Smooth muscle cell (in vitro differentiated cells): ENCODE measurements at regions not wholly inside any gene's neighbourhood (a gene's known extent, or its start where the extent isn't known, plus 50 kb on each side); places are given as distances from the start of the nearest gene placed in this dataset.
"Not testable (repeated sequence)": the region's sequence is repeated elsewhere in the genome, so short reads cannot be mapped to it uniquely, and the experiment has no call there.

Source experiments
- DNase-seq: peaks from one replicate; lab custom pipeline; 2025; ENCODE audit not compliant: unreplicated experiment; lab: John Stamatoyannopoulos, UW
- H2AFZ ChIP-seq: fragments of 200-600 bp; sonication (generic); 2 replicates; pipeline ENCODE4 v1.6.0; 2016; ENCODE audit warnings: antibody characterized with exemption, low read depth, mild to moderate bottlenecking
- H3F3A ChIP-seq: fragments of 200-600 bp; sonication (generic); 2 replicates; pipeline ENCODE4 v1.6.0; 2017; ENCODE audit warnings: antibody characterized with exemption, low read depth
- H3K27ac ChIP-seq: fragments of 200-600 bp; sonication (generic); 2 replicates; pipeline ENCODE4 v1.5.1; 2016; ENCODE audit warnings: low read depth, mild to moderate bottlenecking
- H3K27me3 ChIP-seq: fragments of 200-600 bp; sonication (generic); 2 replicates; pipeline ENCODE4 v1.6.1; 2016; ENCODE audit warnings: low read depth, mild to moderate bottlenecking
- H3K36me3 ChIP-seq: fragments of 200-600 bp; sonication (generic); 2 replicates; pipeline ENCODE4 v1.5.1; 2016; ENCODE audit warnings: low read depth
- H3K4me1 ChIP-seq: fragments of 200-600 bp; sonication (generic); 2 replicates; pipeline ENCODE4 v1.5.1; 2016; ENCODE audit warnings: low read depth
- H3K4me2 ChIP-seq: fragments of 200-600 bp; sonication (generic); 2 replicates; pipeline ENCODE4 v1.6.0; 2016; ENCODE audit warnings: mild to moderate bottlenecking
- H3K4me3 ChIP-seq: fragments of 200-600 bp; sonication (generic); 2 replicates; pipeline ENCODE4 v1.5.1; 2016; ENCODE audit warnings: mild to moderate bottlenecking
- H3K79me2 ChIP-seq: fragments of 200-600 bp; sonication (generic); 2 replicates; pipeline ENCODE4 v1.6.0; 2016; ENCODE audit warnings: low read depth, mild to moderate bottlenecking
- H3K9ac ChIP-seq: fragments of 200-600 bp; sonication (generic); 2 replicates; pipeline ENCODE4 v1.6.0; 2016; ENCODE audit warnings: low read depth
- H3K9me3 ChIP-seq: fragments of 200-600 bp; sonication (generic); replicated peaks from 2 replicates; pipeline ENCODE4 v1.5.1; 2016; ENCODE audit warnings: low read depth
- H4K20me1 ChIP-seq: fragments of 200-600 bp; sonication (generic); 2 replicates; pipeline ENCODE4 v1.6.0; 2016; ENCODE audit warnings: low read depth
- WGBS: methylation state at CpG from one replicate; pipeline ENCODE4 v1.1.7; 2016; ENCODE audit warnings: low lambda C conversion rate; 5-methylcytosine and 5-hydroxymethylcytosine counted together

- not testable (repeated sequence) for H3K9ac ChIP-seq, H2AFZ ChIP-seq, H3F3A ChIP-seq, H3K4me1 ChIP-seq, H3K79me2 ChIP-seq, H4K20me1 ChIP-seq, DNase-seq, H3K4me2 ChIP-seq, H3K27me3 ChIP-seq, H3K27ac ChIP-seq, H3K4me3 ChIP-seq, H3K36me3 ChIP-seq
- peaks cover 24% of the 10 kb centered on the region for H3K9me3 ChIP-seq
- WGBS = 77% methylated on average over 10 of the region's 10 CpGs
Measured at GRCh38 chr21:10377758-10378157, 143.6 kb upstream of the TPTE start.

GRCh38 chr21:10379816-10380215 lies 141.6 kb upstream of the TPTE start:
- not testable (repeated sequence) for H3K4me3 ChIP-seq, H3K4me1 ChIP-seq, H2AFZ ChIP-seq, H3K9ac ChIP-seq, H3K79me2 ChIP-seq, H4K20me1 ChIP-seq, H3F3A ChIP-seq, H3K27me3 ChIP-seq, H3K27ac ChIP-seq, DNase-seq, H3K4me2 ChIP-seq, H3K36me3 ChIP-seq
- H3K9me3 ChIP-seq = peaks cover 22% of the 10 kb centered on the region
- 86% methylated on average over 9 of the region's 9 CpGs for WGBS

DNA sequence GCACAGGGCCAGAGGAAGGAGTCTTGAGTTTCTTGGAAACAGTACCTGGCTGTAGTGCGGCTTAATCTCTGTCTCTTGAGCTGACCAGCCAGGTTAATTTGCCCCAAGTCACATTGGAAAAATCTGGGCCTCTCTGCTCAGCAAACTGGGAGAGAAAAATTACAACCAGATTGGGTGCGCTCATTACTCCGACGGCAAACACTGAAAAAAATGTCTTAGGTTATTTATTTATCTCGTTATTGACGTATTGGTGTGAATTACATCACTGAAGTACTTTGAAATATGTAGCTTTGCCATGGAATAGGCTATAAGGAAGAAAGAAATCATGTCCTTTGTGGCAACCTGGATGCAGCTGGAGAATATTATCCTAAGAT lies 139.7 kb upstream of the TPTE start:
- not testable (repeated sequence) for DNase-seq

GRCh38 chr21:10382135-10382534 lies 139.2 kb upstream of the TPTE start:
- DNase-seq, H3K9ac ChIP-seq, H3K79me2 ChIP-seq, H3F3A ChIP-seq, H3K36me3 ChIP-seq, H3K4me1 ChIP-seq, H3K4me3 ChIP-seq, H3K4me2 ChIP-seq, H2AFZ ChIP-seq, H3K27me3 ChIP-seq, H4K20me1 ChIP-seq, H3K27ac ChIP-seq: not testable (repeated sequence)
- H3K9me3 ChIP-seq = peaks cover 24% of the 10 kb centered on the region
- whole genome bisulfite sequencing = 66% methylated on average over 8 of the region's 8 CpGs

More for the DNA sequence above, 139.7 kb upstream of the TPTE start:
- H3K4me1 ChIP-seq, H3K27ac ChIP-seq, H3K9ac ChIP-seq, H3K79me2 ChIP-seq, H3K27me3 ChIP-seq, H4K20me1 ChIP-seq, H3K4me3 ChIP-seq, H3K4me2 ChIP-seq, H3F3A ChIP-seq, H2AFZ ChIP-seq, H3K36me3 ChIP-seq: not testable (repeated sequence)
- WGBS = 78% methylated on average over 6 of the region's 6 CpGs
- peaks cover 19% of the 10 kb centered on the region for H3K9me3 ChIP-seq

DNA sequence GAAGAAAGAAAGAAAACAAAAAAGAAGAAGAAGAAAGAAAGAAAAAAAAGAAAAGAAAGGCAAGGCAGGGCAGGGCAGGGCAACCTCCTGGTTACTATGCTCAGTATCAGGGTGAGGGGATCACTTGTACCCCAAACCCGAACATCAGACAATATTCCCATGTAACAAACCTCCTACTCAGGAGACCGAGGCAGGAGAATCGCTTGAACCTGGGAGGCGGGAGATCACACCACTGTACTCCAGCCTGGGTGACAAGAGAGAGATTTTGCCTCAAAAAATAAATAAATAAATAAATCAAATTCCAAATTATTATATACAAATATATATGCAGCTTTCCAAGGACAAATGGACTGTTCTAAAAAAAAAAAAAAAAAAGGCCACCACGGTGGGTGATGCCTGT lies 138.8 kb upstream of the TPTE start:
- H3F3A ChIP-seq, H3K27me3 ChIP-seq, H3K4me1 ChIP-seq, H3K79me2 ChIP-seq, DNase-seq, H3K27ac ChIP-seq, H3K9ac ChIP-seq, H3K36me3 ChIP-seq, H3K4me3 ChIP-seq, H2AFZ ChIP-seq, H3K4me2 ChIP-seq, H4K20me1 ChIP-seq: not testable (repeated sequence)
- WGBS = 64% methylated on average over 5 of the region's 5 CpGs
- peaks cover 26% of the 10 kb centered on the region for H3K9me3 ChIP-seq

- not testable (repeated sequence) for H4K20me1 ChIP-seq, H3K36me3 ChIP-seq, H3K79me2 ChIP-seq, H3F3A ChIP-seq, H2AFZ ChIP-seq, H3K4me2 ChIP-seq, DNase-seq, H3K4me1 ChIP-seq, H3K9ac ChIP-seq, H3K27ac ChIP-seq, H3K4me3 ChIP-seq, H3K27me3 ChIP-seq
- peaks cover 22% of the 10 kb centered on the region for H3K9me3 ChIP-seq
- WGBS = 80% methylated on average over 10 of the region's 10 CpGs
Measured at GRCh38 chr21:10383571-10383970, 137.8 kb upstream of the TPTE start.

DNA sequence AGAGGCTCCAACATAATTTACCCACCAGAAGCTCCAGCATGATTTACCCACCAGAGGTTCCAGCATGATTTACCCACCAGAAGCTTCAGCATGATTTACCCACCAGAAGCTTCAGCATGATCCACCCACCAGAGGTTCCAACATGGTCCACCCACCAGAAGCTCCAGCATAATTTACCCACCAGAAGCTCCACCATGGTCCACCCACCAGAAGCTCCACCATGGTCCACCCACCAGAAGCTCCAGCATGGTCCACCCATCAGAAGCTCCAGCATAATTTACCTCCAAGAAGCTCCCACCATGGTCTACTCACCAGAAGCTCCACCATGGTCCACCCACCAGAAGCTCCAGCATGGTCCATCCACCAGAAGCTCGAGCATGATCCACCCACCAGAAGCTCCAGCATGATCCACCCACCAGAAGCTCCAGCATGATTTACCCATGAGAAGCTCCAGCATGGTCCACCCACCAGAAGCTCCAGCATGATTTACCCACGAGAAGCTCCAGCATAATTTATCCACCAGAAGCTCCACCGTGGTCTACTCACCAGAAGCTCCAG lies 137.0 kb upstream of the TPTE start:
- H2AFZ ChIP-seq, H3K4me2 ChIP-seq, H3K4me1 ChIP-seq, DNase-seq, H3K36me3 ChIP-seq, H4K20me1 ChIP-seq, H3F3A ChIP-seq, H3K27ac ChIP-seq, H3K79me2 ChIP-seq, H3K27me3 ChIP-seq, H3K9ac ChIP-seq, H3K4me3 ChIP-seq: not testable (repeated sequence)
- peaks cover 22% of the 10 kb centered on the region for H3K9me3 ChIP-seq
- 59% methylated on average over 3 of the region's 3 CpGs for WGBS

DNA sequence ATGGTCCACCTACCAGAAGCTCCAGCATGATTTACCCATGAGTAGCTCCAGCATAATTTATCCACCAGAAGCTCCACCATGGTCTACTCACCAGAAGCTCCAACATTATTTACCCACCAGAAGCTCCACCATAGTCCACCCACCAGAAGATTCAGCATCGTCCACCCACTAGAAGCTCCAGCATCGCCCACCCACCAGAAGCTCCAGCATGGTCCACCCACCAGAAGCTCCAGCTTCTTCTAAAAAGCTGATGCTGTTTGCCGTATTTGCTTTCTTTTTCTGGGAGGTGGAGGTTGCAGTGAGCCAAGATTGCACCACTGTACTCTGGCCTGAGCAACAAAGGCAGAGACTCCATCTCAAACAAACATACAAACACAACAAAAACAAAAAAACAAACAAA lies 136.2 kb upstream of the TPTE start:
- H4K20me1 ChIP-seq, H3K27me3 ChIP-seq, H3K4me3 ChIP-seq, H3K4me1 ChIP-seq, H3K79me2 ChIP-seq, H2AFZ ChIP-seq, DNase-seq, H3K9ac ChIP-seq, H3F3A ChIP-seq, H3K4me2 ChIP-seq, H3K36me3 ChIP-seq, H3K27ac ChIP-seq: not testable (repeated sequence)
- 73% methylated on average over 3 of the region's 3 CpGs for WGBS
- peaks cover 23% of the 10 kb centered on the region for H3K9me3 ChIP-seq

GRCh38 chr21:10385898-10386527 lies 135.4 kb upstream of the TPTE start:
- H3K27me3 ChIP-seq, H4K20me1 ChIP-seq, H3K36me3 ChIP-seq, H3K79me2 ChIP-seq, H2AFZ ChIP-seq, H3K9ac ChIP-seq, H3K4me2 ChIP-seq, H3K4me1 ChIP-seq, DNase-seq, H3K27ac ChIP-seq, H3K4me3 ChIP-seq, H3F3A ChIP-seq: not testable (repeated sequence)
- peaks cover 21% of the 10 kb centered on the region for H3K9me3 ChIP-seq
- 63% methylated on average over 13 of the region's 13 CpGs for WGBS
